Retinal pigment epithelial cell (primary cell): ENCODE measurements at regions not wholly inside any gene's neighbourhood (a gene's known extent, or its start where the extent isn't known, plus 50 kb on each side); places are given as distances from the start of the nearest gene placed in this dataset.

ENCODE experiments used
- DNase-seq: peaks from one replicate; pipeline ENCODE4 v3.0.0-alpha.2; 2010; ENCODE audit warnings: low read depth
- H3K4me3 ChIP-seq: 2 replicates; pipeline ENCODE4 v1.5.1; 2011; ENCODE audit warnings: mild to moderate bottlenecking, low read length, control low read depth, moderate library complexity
- TF ChIP-seq, protein P1 (sequence below): conservative IDR thresholded peaks from 2 replicates; pipeline ENCODE4 v1.5.1; 2011; ENCODE audit warnings: low read depth, low read length, control low read depth, inconsistent platforms

DNA sequence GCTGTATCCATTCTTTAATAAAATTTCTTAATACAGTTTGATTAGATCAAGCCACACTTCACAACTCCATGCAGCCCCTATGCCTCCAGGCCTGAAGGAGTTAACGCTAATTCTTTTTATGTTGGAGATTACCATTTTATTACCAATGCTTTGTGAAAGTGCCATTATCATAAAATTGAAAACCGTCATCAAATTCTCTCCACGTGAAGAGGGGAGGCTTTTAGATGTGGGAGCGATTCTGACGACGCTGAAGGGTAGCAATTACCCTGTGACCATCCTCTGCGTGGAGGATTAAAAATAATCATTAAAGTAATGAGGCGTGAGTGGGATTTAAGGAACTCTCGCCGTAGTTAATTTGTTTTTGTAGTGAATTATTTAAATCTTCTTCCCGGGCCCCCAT lies 278.8 kb downstream of the CRLF2 start:
- DNase-seq = no peak
- no peak overlapping the region for H3K4me3 ChIP-seq
- TF ChIP-seq, protein P1, sequence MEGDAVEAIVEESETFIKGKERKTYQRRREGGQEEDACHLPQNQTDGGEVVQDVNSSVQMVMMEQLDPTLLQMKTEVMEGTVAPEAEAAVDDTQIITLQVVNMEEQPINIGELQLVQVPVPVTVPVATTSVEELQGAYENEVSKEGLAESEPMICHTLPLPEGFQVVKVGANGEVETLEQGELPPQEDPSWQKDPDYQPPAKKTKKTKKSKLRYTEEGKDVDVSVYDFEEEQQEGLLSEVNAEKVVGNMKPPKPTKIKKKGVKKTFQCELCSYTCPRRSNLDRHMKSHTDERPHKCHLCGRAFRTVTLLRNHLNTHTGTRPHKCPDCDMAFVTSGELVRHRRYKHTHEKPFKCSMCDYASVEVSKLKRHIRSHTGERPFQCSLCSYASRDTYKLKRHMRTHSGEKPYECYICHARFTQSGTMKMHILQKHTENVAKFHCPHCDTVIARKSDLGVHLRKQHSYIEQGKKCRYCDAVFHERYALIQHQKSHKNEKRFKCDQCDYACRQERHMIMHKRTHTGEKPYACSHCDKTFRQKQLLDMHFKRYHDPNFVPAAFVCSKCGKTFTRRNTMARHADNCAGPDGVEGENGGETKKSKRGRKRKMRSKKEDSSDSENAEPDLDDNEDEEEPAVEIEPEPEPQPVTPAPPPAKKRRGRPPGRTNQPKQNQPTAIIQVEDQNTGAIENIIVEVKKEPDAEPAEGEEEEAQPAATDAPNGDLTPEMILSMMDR = no peak

DNA sequence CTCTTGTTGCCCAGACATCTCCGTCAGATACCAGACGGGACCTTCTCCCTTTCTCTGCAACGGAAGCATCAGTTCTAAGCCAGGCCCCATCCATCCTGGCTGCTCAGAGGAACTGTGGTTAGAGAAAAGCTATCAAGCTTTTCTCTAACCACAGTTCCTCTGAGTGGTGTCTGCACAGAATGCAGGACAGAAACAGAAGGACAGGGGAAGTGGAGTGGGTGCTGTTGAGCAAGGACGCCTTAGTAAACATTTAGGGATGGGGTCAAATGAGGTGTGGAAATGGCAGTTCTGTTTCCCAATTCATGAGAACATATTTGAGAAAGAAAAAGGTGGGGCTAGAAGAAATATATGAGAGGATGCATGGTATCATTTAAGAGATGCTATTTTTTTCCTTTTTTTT lies 283.8 kb downstream of the CRLF2 start:
- TF ChIP-seq, protein P1 = no peak
- DNase-seq = no peak
- no peak overlapping the region for H3K4me3 ChIP-seq

DNA sequence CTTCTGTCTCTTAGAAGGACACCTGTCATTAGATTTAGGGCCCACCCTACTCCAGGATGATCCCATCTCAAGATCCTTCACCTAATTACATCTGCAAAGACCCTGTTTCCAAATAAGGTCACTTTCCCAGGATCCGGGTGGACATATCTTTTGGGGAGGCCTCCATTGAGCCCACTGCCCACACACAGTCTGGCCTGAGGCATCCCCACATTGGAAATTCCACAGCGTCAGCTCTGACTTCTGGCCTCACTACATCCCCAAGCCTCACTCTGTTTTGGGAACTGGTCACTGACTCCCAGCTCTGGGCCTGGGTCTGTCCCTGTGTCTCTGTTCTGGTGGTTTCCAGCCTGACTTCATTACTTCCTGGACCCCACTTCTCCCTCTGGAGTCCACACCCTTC lies 285.5 kb downstream of the CRLF2 start:
- no peak overlapping the region for H3K4me3 ChIP-seq
- TF ChIP-seq, protein P1 = no peak
- DNase-seq = no peak

DNA sequence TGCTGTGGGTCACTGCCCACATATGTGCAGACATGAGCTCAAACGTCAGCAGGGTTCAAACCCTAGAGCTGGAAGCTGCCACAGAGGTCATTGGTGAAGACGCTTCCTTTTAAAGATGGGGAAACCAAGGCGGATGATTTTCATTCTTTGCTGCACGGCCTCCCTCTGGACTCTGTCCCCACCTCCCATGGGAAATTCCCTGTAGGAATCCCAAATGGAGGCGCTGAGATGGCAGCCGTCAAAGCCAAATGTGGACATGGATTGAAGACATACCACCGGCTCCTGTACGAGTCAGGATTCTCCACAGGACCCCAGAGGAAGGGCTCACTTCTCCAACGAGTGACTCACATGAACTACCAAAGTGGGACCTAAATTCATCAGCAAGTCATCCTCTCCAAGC lies 286.4 kb downstream of the CRLF2 start:
- TF ChIP-seq, protein P1 = no peak
- no peak for DNase-seq
- no peak overlapping the region for H3K4me3 ChIP-seq

DNA sequence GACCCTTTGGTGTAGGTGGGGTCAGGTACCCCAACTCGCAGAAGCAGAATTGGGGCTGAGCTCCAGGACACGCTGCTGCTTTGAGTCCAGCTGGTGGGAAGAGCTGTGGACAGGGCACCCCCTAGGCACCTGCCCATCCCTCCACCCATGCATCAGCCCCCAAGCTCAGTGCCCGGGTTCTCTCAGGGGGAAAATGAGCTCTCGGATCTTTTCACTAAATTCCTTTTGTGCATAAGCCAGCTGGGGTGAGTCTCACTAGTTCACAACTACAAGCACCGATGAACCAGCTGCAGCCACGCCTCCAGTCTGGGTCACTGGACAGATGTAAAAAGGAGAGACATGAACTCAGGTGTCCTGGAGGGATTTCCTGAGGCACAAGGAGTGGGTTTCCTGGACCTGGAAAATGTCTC lies 286.8 kb downstream of the CRLF2 start:
- DNase-seq = no peak

DNA sequence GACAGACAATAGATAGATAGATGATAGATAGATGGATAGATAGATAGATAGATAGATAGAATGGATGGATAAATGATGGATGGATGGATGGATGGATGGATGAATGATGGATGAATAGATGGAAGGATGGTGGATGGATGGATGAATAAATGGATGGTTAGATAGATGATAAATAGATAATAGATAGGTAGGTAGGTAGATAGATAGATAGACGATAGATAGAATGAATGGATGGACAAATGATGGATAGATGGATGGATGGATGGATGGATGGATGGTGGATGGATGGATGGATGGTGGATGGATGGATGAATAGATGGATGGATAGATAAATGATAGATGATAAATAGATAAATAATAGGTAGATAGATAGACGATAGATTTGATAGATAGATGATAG lies 287.4 kb downstream of the CRLF2 start:
- no peak overlapping the region for H3K4me3 ChIP-seq
- TF ChIP-seq, protein P1 = no peak
- no peak for DNase-seq

More for the DNA sequence above, 286.8 kb downstream of the CRLF2 start:
- no peak overlapping the region for H3K4me3 ChIP-seq
- TF ChIP-seq, protein P1 = no peak

DNA sequence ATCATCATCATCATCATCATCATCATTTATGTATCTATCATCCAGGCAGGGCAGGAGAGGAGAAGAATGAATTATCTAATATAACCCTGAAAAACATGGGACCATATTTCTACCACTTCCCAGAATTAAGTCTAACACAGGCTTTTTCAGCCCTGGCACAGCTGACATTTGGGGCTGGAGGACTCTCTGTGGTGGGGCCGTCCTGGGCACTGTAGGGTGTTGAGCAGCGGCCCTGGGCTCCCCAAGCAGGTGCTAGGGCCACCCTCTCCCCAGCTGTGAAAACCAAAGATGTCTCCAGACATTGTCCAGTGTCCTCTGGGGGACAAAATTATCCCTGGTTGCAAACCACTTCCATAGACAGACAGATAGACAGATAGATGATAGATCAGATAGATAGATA lies 288.4 kb downstream of the CRLF2 start:
- TF ChIP-seq, protein P1 = no peak
- DNase-seq = no peak
- H3K4me3 ChIP-seq = no peak overlapping the region
